OCI-LY3 (cell line): ENCODE measurements at regions not wholly inside any gene's neighbourhood (a gene's known extent, or its start where the extent isn't known, plus 50 kb on each side); places are given as distances from the start of the nearest gene placed in this dataset.

ENCODE experiments used
- H2AFZ ChIP-seq: fragments of 200-600, 300-600 bp; shearing (Covaris generic); 2 replicates; pipeline ENCODE4 v1.6.0; 2014; ENCODE audit warnings: antibody characterized with exemption, low read depth, low read length
- H3K27ac ChIP-seq: fragments of 200-600, 300-600 bp; sonication (generic); 2 replicates; pipeline ENCODE4 v1.5.1; 2014; ENCODE audit warnings: mild to moderate bottlenecking, low read length, moderate library complexity, mixed read lengths
- H3K27me3 ChIP-seq: fragments of 200-600, 300-600 bp; sonication (generic); 2 replicates; pipeline ENCODE4 v1.6.1; 2014; ENCODE audit warnings: low read depth, low read length, mixed read lengths
- H3K36me3 ChIP-seq: fragments of 200-600, 300-600 bp; sonication (generic); replicated peaks from 2 replicates; pipeline ENCODE3; 2014; ENCODE audit warnings: low read depth, low read length, mixed read lengths
- H3K4me1 ChIP-seq: fragments of 300-600, 200-600 bp; sonication (generic); 2 replicates; pipeline ENCODE4 v1.6.1; 2014; ENCODE audit warnings: low read length, mixed read lengths
- H3K4me2 ChIP-seq: fragments of 200-600, 300-600 bp; sonication (generic); 2 replicates; pipeline ENCODE4 v1.6.1; 2014; ENCODE audit warnings: low read length, mixed read lengths
- H3K4me3 ChIP-seq: fragments of 300-600, 200-600 bp; sonication (generic); 2 replicates; pipeline ENCODE4 v1.5.1; 2014; ENCODE audit warnings: antibody characterized with exemption, mild to moderate bottlenecking, low read length, moderate library complexity
- H3K79me2 ChIP-seq: fragments of 300-600, 200-600 bp; shearing (Covaris generic); 2 replicates; pipeline ENCODE4 v1.6.1; 2014; ENCODE audit warnings: mild to moderate bottlenecking, low read length, mixed read lengths
- H3K9ac ChIP-seq: fragments of 300-600, 200-600 bp; shearing (Covaris generic); 2 replicates; pipeline ENCODE4 v1.6.0; 2014; ENCODE audit warnings: mild to moderate bottlenecking, low read length, moderate library complexity
- H3K9me3 ChIP-seq: fragments of 200-600, 300-600 bp; shearing (Covaris generic); 2 replicates; pipeline ENCODE4 v1.6.1; 2014; ENCODE audit warnings: low read length, mixed read lengths; ENCODE audit not compliant: insufficient read depth
- H4K20me1 ChIP-seq: fragments of 200-600, 300-600 bp; sonication (generic); 2 replicates; pipeline ENCODE4 v1.6.1; 2016; ENCODE audit warnings: low read length, mixed read lengths; ENCODE audit not compliant: insufficient read depth
- EZH2phosphoT487 ChIP-seq: fragments of 200-600 bp; shearing (Covaris generic); IDR thresholded peaks from 2 replicates; pipeline ENCODE4 v1.6.1; 2018; ENCODE audit warnings: antibody characterized with exemption, mixed run types, low read depth
- TF ChIP-seq, protein P1 (sequence below): fragments of 200-600, 300-600 bp; sonication (generic); IDR thresholded peaks from 2 replicates; pipeline ENCODE4 v1.5.1; 2014; ENCODE audit warnings: antibody characterized with exemption, low read length, low read depth

DNA sequence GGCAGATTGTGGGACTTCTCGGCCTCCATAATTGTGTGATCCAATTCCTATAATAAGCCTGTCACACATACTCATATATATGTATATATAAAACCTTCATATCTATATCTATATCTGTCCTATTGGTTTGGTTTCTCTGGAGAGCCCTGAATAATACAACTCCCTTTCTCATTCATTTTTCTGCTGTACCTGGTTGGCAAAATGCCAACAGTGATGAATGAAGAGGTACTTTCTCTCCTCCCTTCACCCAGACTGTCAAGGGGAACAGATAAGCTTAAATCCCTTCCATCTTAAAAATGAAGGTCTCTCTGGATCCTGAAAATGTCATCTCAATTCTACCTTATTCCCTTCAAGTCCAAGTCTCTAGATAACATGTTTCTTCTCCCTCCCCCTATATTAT lies 60.3 kb upstream of the FOXP2 start:
- H3K4me2 ChIP-seq: no peak overlapping the region
- H3K9me3 ChIP-seq: no peaks in the 10 kb centered on the region
- H3K4me1 ChIP-seq: no peaks in the 10 kb centered on the region
- no peaks in the 10 kb centered on the region for H4K20me1 ChIP-seq
- no peaks in the 10 kb centered on the region for H3K79me2 ChIP-seq
- no peak overlapping the region for H3K4me3 ChIP-seq
- no peak overlapping the region for H2AFZ ChIP-seq
- no peaks in the 10 kb centered on the region for H3K27me3 ChIP-seq
- no peak for TF ChIP-seq EZH2phosphoT487
- TF ChIP-seq, protein P1, sequence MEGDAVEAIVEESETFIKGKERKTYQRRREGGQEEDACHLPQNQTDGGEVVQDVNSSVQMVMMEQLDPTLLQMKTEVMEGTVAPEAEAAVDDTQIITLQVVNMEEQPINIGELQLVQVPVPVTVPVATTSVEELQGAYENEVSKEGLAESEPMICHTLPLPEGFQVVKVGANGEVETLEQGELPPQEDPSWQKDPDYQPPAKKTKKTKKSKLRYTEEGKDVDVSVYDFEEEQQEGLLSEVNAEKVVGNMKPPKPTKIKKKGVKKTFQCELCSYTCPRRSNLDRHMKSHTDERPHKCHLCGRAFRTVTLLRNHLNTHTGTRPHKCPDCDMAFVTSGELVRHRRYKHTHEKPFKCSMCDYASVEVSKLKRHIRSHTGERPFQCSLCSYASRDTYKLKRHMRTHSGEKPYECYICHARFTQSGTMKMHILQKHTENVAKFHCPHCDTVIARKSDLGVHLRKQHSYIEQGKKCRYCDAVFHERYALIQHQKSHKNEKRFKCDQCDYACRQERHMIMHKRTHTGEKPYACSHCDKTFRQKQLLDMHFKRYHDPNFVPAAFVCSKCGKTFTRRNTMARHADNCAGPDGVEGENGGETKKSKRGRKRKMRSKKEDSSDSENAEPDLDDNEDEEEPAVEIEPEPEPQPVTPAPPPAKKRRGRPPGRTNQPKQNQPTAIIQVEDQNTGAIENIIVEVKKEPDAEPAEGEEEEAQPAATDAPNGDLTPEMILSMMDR: no peak
- H3K27ac ChIP-seq: no peak overlapping the region
- no peak overlapping the region for H3K9ac ChIP-seq
- no peaks in the 10 kb centered on the region for H3K36me3 ChIP-seq

DNA sequence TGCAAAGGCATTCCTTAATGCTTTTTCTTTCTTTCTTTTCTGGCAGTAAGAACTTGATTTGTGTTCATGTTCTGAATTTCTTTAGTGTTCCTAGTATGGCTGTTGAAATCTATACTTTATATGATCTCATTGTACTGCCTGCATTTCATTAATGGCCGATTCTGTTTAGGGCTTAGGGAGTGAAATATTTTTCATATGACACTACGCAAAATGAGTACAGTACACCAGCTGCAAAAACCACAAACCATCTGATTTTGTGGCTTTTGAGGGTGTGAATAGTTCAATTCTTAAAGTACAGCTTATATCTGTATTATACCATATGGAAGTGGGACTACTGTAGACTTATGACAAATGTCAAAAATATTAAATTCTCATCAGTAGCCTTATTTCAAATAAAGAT lies 69.1 kb upstream of the FOXP2 start:
- no peak overlapping the region for H3K27ac ChIP-seq
- H3K9ac ChIP-seq: no peak overlapping the region
- H3K9me3 ChIP-seq: no peaks in the 10 kb centered on the region
- H2AFZ ChIP-seq: no peak overlapping the region
- no peak overlapping the region for H3K4me2 ChIP-seq
- H3K36me3 ChIP-seq: no peaks in the 10 kb centered on the region
- no peak overlapping the region for H3K4me3 ChIP-seq
- no peaks in the 10 kb centered on the region for H3K27me3 ChIP-seq
- H4K20me1 ChIP-seq: no peaks in the 10 kb centered on the region
- H3K79me2 ChIP-seq: no peaks in the 10 kb centered on the region
- peaks cover 5% of the 10 kb centered on the region for H3K4me1 ChIP-seq
- TF ChIP-seq, protein P1: no peak
- TF ChIP-seq EZH2phosphoT487: no peak

DNA sequence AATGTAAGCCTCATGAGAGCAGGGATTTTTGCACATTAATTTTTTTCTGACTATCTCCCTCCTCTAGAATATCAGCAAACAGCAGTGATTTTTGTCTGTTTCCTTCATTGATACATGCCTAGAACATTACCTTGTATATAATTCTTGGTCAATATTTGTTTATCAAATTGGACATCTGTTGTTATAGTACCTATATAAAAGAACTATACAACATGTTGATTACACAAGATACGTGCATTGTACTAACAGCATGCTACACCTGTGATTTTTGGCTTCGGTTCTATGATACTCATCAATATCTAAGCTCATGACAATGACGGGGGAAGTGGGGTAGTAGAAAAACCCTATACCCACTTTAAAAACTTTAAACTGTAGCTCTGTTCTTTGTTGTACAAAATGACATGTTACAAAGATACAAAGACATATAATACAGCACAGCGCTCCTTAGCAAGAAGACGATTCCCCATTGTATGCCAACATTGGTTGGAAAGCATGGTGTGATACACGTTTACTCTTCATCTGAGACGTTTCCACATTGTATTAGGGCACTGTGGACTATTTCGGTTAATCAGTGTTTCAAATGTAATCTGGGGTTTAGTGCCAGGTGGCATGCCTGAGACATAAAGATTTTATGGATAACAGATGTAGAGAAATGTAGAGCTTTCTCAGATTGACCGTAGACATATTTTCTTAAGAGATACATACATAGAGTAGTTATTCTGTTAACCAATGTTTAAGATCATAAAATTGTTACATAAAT lies 70.5 kb upstream of the FOXP2 start:
- Histone ChIP-seq H3K4me2 (no peak overlapping the region), H3K27ac (no peak overlapping the region), H4K20me1 (no peaks in the 10 kb centered on the region), H3K9ac (no peak overlapping the region), H3K36me3 (no peaks in the 10 kb centered on the region), H2AFZ (no peak overlapping the region), H3K9me3 (no peaks in the 10 kb centered on the region), H3K4me3 (no peak overlapping the region), H3K79me2 (no peaks in the 10 kb centered on the region), H3K4me1 (peaks cover 5% of the 10 kb centered on the region), H3K27me3 (no peaks in the 10 kb centered on the region)
- TF ChIP-seq, protein P1: no peak
- TF ChIP-seq EZH2phosphoT487: no peak

DNA sequence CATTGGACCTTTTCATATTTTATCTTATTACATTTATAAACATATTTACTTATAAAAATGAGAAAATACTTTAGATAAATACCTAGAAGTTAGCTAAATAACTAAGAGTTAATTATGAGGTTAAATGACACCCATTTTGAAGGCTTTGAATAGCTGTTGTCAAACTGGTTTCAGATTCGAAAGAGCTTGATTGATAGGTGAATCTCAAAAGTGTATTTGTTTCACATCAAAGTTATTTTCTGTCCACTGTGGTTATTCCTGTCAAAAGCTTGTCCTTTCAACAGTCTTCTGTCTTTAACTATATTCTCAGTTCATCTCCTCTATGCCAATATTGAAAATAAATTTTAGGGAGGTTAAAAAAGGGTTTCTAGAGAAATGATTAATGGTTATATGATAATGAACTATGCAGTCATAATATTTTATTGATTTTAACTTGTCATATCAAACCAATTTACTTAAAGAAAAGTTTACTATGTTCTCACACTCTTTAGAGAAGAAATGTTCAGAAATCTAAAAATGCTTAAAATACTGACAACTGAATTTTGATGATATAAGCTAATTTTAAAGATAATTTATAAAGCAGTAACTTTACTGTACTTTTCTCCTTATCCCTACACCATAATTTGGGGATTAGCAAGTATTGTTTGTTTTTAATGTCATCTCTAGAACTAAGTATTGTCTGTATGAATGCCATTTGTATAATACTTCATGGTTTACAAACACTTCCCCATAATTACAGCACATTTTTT lies 72.0 kb upstream of the FOXP2 start:
- no peak overlapping the region for H3K4me3 ChIP-seq
- H2AFZ ChIP-seq: no peak overlapping the region
- no peaks in the 10 kb centered on the region for H3K9me3 ChIP-seq
- H3K27ac ChIP-seq: no peak overlapping the region
- H4K20me1 ChIP-seq: no peaks in the 10 kb centered on the region
- no peaks in the 10 kb centered on the region for H3K79me2 ChIP-seq
- TF ChIP-seq, protein P1: no peak
- no peak for TF ChIP-seq EZH2phosphoT487
- H3K4me1 ChIP-seq: peaks cover 5% of the 10 kb centered on the region
- no peak overlapping the region for H3K9ac ChIP-seq
- H3K27me3 ChIP-seq: no peaks in the 10 kb centered on the region
- H3K4me2 ChIP-seq: no peak overlapping the region
- no peaks in the 10 kb centered on the region for H3K36me3 ChIP-seq
